ENCODE measurements at regions not wholly inside any gene's neighbourhood (a gene's known extent, or its start where the extent isn't known, plus 50 kb on each side); places are given as distances from the start of the nearest gene placed in this dataset.

- TF ChIP-seq POLR2AphosphoS5 (IDR thresholded peaks at IDR 0.05; ENCODE audit: low read depth, low read length) (no peak), CTCF (IDR thresholded peaks at IDR 0.05 in 2 of 3, conservative IDR thresholded peaks at IDR 0.05 in 1 of 3; ENCODE audit: borderline replicate concordance in 1 of 3, insufficient read depth in 1 of 3, low read depth in 2 of 3, low read length in 2 of 3) (no peak), SRF (IDR thresholded peaks at IDR 0.05; ENCODE audit: low read depth) (no peak), POLR2A (IDR thresholded peaks at IDR 0.05; ENCODE audit: borderline replicate concordance, extremely low read depth, insufficient read depth, insufficient read length) (no peak)
These were observed 60.4 kb upstream of the ERCC6L2 start for GRCh38 chr9:95815133-95815532.
